ENCODE measurements at regions not wholly inside any gene's neighbourhood (a gene's known extent, or its start where the extent isn't known, plus 50 kb on each side); places are given as distances from the start of the nearest gene placed in this dataset.

DNA sequence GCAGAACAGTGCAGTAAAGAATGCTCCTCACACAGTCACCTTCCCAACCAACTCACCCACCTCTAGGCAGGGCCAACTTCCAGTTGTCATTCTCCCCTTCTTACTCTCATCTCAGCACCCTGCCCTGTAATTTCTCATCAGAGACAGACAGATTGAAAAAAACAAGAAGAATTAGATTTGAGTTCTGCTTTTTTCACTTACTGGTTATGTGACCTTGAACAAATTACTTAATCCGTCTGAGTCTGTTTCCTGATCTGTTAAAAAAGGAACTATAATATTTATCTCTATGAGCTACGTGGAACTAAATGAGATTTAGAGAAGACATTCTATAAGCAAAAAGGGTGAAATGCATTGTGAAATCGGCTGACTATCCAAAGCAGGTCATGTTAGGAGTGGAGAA, 330.3 kb downstream of the ZNF326 start (continued):
- TF ChIP-seq, protein P1, sequence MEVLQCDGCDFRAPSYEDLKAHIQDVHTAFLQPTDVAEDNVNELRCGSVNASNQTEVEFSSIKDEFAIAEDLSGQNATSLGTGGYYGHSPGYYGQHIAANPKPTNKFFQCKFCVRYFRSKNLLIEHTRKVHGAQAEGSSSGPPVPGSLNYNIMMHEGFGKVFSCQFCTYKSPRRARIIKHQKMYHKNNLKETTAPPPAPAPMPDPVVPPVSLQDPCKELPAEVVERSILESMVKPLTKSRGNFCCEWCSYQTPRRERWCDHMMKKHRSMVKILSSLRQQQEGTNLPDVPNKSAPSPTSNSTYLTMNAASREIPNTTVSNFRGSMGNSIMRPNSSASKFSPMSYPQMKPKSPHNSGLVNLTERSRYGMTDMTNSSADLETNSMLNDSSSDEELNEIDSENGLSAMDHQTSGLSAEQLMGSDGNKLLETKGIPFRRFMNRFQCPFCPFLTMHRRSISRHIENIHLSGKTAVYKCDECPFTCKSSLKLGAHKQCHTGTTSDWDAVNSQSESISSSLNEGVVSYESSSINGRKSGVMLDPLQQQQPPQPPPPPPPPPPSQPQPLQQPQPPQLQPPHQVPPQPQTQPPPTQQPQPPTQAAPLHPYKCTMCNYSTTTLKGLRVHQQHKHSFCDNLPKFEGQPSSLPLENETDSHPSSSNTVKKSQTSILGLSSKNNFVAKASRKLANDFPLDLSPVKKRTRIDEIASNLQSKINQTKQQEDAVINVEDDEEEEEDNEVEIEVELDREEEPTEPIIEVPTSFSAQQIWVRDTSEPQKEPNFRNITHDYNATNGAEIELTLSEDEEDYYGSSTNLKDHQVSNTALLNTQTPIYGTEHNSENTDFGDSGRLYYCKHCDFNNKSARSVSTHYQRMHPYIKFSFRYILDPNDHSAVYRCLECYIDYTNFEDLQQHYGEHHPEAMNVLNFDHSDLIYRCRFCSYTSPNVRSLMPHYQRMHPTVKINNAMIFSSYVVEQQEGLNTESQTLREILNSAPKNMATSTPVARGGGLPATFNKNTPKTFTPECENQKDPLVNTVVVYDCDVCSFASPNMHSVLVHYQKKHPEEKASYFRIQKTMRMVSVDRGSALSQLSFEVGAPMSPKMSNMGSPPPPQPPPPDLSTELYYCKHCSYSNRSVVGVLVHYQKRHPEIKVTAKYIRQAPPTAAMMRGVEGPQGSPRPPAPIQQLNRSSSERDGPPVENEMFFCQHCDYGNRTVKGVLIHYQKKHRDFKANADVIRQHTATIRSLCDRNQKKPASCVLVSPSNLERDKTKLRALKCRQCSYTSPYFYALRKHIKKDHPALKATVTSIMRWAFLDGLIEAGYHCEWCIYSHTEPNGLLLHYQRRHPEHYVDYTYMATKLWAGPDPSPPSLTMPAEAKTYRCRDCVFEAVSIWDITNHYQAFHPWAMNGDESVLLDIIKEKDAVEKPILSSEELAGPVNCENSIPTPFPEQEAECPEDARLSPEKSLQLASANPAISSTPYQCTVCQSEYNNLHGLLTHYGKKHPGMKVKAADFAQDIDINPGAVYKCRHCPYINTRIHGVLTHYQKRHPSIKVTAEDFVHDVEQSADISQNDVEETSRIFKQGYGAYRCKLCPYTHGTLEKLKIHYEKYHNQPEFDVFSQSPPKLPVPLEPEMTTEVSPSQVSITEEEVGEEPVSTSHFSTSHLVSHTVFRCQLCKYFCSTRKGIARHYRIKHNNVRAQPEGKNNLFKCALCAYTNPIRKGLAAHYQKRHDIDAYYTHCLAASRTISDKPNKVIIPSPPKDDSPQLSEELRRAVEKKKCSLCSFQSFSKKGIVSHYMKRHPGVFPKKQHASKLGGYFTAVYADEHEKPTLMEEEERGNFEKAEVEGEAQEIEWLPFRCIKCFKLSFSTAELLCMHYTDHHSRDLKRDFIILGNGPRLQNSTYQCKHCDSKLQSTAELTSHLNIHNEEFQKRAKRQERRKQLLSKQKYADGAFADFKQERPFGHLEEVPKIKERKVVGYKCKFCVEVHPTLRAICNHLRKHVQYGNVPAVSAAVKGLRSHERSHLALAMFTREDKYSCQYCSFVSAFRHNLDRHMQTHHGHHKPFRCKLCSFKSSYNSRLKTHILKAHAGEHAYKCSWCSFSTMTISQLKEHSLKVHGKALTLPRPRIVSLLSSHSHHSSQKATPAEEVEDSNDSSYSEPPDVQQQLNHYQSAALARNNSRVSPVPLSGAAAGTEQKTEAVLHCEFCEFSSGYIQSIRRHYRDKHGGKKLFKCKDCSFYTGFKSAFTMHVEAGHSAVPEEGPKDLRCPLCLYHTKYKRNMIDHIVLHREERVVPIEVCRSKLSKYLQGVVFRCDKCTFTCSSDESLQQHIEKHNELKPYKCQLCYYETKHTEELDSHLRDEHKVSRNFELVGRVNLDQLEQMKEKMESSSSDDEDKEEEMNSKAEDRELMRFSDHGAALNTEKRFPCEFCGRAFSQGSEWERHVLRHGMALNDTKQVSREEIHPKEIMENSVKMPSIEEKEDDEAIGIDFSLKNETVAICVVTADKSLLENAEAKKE (CRISPR knock-in tag; IDR thresholded peaks at IDR 0.05): no peak
- TF ChIP-seq CREB1 (CRISPR knock-in tag; IDR thresholded peaks at IDR 0.05; ENCODE audit: low read depth) (no peak), EZH2phosphoT487 (IDR thresholded peaks at IDR 0.05; ENCODE audit: unreplicated experiment) (no peak)
- TF ChIP-seq, protein P2, sequence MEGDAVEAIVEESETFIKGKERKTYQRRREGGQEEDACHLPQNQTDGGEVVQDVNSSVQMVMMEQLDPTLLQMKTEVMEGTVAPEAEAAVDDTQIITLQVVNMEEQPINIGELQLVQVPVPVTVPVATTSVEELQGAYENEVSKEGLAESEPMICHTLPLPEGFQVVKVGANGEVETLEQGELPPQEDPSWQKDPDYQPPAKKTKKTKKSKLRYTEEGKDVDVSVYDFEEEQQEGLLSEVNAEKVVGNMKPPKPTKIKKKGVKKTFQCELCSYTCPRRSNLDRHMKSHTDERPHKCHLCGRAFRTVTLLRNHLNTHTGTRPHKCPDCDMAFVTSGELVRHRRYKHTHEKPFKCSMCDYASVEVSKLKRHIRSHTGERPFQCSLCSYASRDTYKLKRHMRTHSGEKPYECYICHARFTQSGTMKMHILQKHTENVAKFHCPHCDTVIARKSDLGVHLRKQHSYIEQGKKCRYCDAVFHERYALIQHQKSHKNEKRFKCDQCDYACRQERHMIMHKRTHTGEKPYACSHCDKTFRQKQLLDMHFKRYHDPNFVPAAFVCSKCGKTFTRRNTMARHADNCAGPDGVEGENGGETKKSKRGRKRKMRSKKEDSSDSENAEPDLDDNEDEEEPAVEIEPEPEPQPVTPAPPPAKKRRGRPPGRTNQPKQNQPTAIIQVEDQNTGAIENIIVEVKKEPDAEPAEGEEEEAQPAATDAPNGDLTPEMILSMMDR (conservative IDR thresholded peaks at IDR 0.05; ENCODE audit: low read depth in 2 of 2): no peak

DNA sequence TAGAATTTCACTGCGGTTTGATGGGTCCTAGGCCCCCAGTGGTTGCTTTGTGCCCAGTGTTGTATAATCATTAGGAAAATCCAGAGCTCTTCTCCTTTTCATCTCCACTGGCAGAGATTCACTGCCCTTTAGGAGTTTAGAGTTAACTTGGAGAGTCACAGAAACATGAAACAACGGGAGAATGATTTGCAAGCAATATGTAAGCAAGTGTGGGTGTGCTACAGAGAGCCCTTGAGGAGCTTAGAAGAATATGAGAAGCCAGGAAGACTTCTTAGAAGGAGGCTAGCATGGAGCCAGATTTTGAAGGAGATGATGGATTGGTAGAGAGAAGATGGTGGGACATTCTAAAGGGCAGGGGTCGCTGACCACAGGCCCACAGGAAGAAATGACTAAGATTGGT, 327.3 kb downstream of the ZNF326 start:
- Histone ChIP-seq H3F3A (replicated peaks; ENCODE audit: low read depth) (no peaks in the 10 kb centered on the region), H2AFZ (no peak overlapping the region), H3K4me1 (ENCODE audit: insufficient read depth) (peaks cover 16% of the 10 kb centered on the region), H3K27ac (ENCODE audit: low read depth) (no peak overlapping the region), H3K36me3 (ENCODE audit: insufficient read depth) (no peaks in the 10 kb centered on the region), H3K79me2 (replicated peaks; ENCODE audit: insufficient read depth) (no peaks in the 10 kb centered on the region), H3K4me2 (no peak overlapping the region), H3K27me3 (ENCODE audit: insufficient read depth) (no peaks in the 10 kb centered on the region), H4K20me1 (replicated peaks; ENCODE audit: insufficient read depth) (no peaks in the 10 kb centered on the region), H3K9me2 (ENCODE audit: insufficient read depth) (peaks cover 11% of the 10 kb centered on the region), H3K4me3 (no peak overlapping the region)
- no peaks in the 10 kb centered on the region for H3K36me3 Mint-ChIP-seq (ENCODE audit: low read depth)
- H3K9me3 Mint-ChIP-seq: no peaks in the 10 kb centered on the region
- H3K4me1 Mint-ChIP-seq: peaks cover 10% of the 10 kb centered on the region
- ATAC-seq: no peak
- H3K27me3 Mint-ChIP-seq (ENCODE audit: insufficient read depth, low read depth, poor library complexity): peaks cover 6% of the 10 kb centered on the region
- DNase-seq (ENCODE audit: low spot score): no peak
- no peak overlapping the region for H3K27ac Mint-ChIP-seq
- no peak overlapping the region for H3K4me3 Mint-ChIP-seq
- TF ChIP-seq, protein P2 (conservative IDR thresholded peaks at IDR 0.05; ENCODE audit: low read depth in 2 of 2): no peak
- TF ChIP-seq ZNF331 (CRISPR knock-in tag; IDR thresholded peaks at IDR 0.05; ENCODE audit: low read depth): no peak
- TF ChIP-seq CREB1 (CRISPR knock-in tag; IDR thresholded peaks at IDR 0.05; ENCODE audit: low read depth): no peak
- TF ChIP-seq JUNB (IDR thresholded peaks at IDR 0.05; ENCODE audit: unreplicated experiment): no peak
- TF ChIP-seq EZH2 (IDR thresholded peaks at IDR 0.05; ENCODE audit: low read depth, unreplicated experiment): no peak

Measured in GM23338 (cell line).